Upper lobe of left lung (tissue), 4 donors: ENCODE measurements at regions not wholly inside any gene's neighbourhood (a gene's known extent, or its start where the extent isn't known, plus 50 kb on each side); places are given as distances from the start of the nearest gene placed in this dataset.

ENCODE experiments used
- CTCF ChIP-seq, 6 experiments: fragments of 450-650 bp in 4 of 6; fragments of 200-600 bp in 2 of 6; sonication (generic) in 2 of 6; IDR thresholded peaks; one replicate each; pipeline ENCODE4 v1.5.1; 2016 to 2019; ENCODE audit warnings: antibody characterized with exemption in 6 of 6
- POLR2AphosphoS5 ChIP-seq, 2 donors: sonication (generic); formaldehyde crosslinking; IDR thresholded peaks; one replicate each; pipeline ENCODE4 v1.5.1; 2017; ENCODE audit warnings: antibody characterized with exemption in 2 of 2

- no peak for TF ChIP-seq CTCF (IDR thresholded peaks at IDR 0.05)
- no peak for TF ChIP-seq POLR2AphosphoS5 (IDR thresholded peaks at IDR 0.05)
These were observed 134.5 kb downstream of the URB2 start for GRCh38 chr1:229760478-229760996.
